Heart left ventricle (tissue), 16 donors: ENCODE measurements at regions not wholly inside any gene's neighbourhood (a gene's known extent, or its start where the extent isn't known, plus 50 kb on each side); places are given as distances from the start of the nearest gene placed in this dataset.

Experiments
- ATAC-seq, 4 donors: fragments of 200-7000 bp; cut with Tn5 transposase; one replicate each; pipeline ENCODE4 v1.9.1; 2020 to 2022; ENCODE audit warnings: moderate library complexity in 4 of 4, mild to moderate bottlenecking in 3 of 4, moderate number of reproducible peaks in 1 of 4
- DNase-seq, 5 donors: peaks; one replicate each; pipeline ENCODE4 v3.0.0-alpha.2; 2020
- H3K27ac ChIP-seq, 12 donors: fragments of 200-600 bp; sonication (generic) in 4 of 12; one replicate each; pipeline versions ENCODE4 v1.5.0 to v1.8.0; 2016 to 2022; ENCODE audit warnings: mild to moderate bottlenecking in 2 of 12
- H3K27me3 ChIP-seq, 9 donors: fragments of 200-600 bp; sonication (generic) in 2 of 9; one replicate each; pipeline versions ENCODE4 v1.5.1 to v1.8.0; 2016 to 2022; ENCODE audit warnings: mild to moderate bottlenecking in 3 of 9
- H3K36me3 ChIP-seq, 9 donors: fragments of 200-600 bp; sonication (generic) in 2 of 9; one replicate each; pipeline versions ENCODE4 v1.5.0 to v1.8.0; 2018 to 2022; ENCODE audit warnings: mild to moderate bottlenecking in 2 of 9
- H3K4me1 ChIP-seq, 12 donors: fragments of 200-600 bp; sonication (generic) in 4 of 12; one replicate each; pipeline versions ENCODE4 v1.5.0 to v1.8.0; 2016 to 2022; ENCODE audit warnings: mild to moderate bottlenecking in 3 of 12
- H3K4me3 ChIP-seq, 12 donors: fragments of 200-600 bp; sonication (generic) in 4 of 12; one replicate each; pipeline versions ENCODE4 v1.5.0 to v1.8.0; 2017 to 2022; ENCODE audit warnings: mild to moderate bottlenecking in 9 of 12, moderate library complexity in 4 of 12
- H3K9me3 ChIP-seq, 12 donors: fragments of 200-600 bp; sonication (generic) in 4 of 12; one replicate each; pipeline versions ENCODE4 v1.5.0 to v1.8.0; 2016 to 2022; ENCODE audit warnings: mild to moderate bottlenecking in 1 of 12
- CTCF ChIP-seq, 12 donors: fragments of 200-600 bp; sonication (generic) in 4 of 12; IDR thresholded peaks; one replicate each; pipeline versions ENCODE4 v1.5.0 to v1.8.0; 2018 to 2022; ENCODE audit warnings: antibody characterized with exemption in 12 of 12, mild to moderate bottlenecking in 5 of 12
- POLR2A ChIP-seq, 2 donors: fragments of 450-650 bp; IDR thresholded peaks; one replicate each; pipeline ENCODE4 v1.6.1; 2017; ENCODE audit warnings: antibody characterized with exemption in 2 of 2, mild to moderate bottlenecking in 2 of 2, moderate library complexity in 2 of 2
- whole genome bisulfite sequencing, 4 donors: extraction: QIAGEN DNeasy Blood & Tissue Kit in 2 of 4; methylation state at CpG; one replicate each; pipeline versions ENCODE4 v1.1.5 to v1.1.7; 2013 to 2018; 5-methylcytosine and 5-hydroxymethylcytosine counted together
- intact Hi-C, 10 donors: fragments of 100-400 bp; cut with DNase I; formaldehyde crosslinking; loops; one replicate each; pipeline versions ENCODE4 v1.11.1 to v1.14.2; 2022
- donor health status: ischemic (EF 13 %, LVEDD 7.1; RV severe dilation, severe dysfunction).
- donor health status: healthy with polysubstance abuse.
- donor health status: DM: no; HTN: yes; CAD: no.
- donor health status: DM: no; HTN: no; CAD: no.
- donor health status: ischemic (EF 25% LVEDD 6.9; RV normal size, moderate dysfunction).
- donor health status: ischemic (EF 25% LVEDD 5.7; RV mildly dilated, moderate dysfunction).
- donor health status: healthy.
- donor health status: DM: yes; HTN: yes; CAD: no.
- donor health status: ischemic (EF 35%, LVEDD 5.7; RV mildly dilated, moderate dysfunction).
- donor health status: nonischemic (EF 11% LVEDD 7.7; RV severe dilation, severe dysfunction).
- donor health status: DM: yes; HTN: yes; CAD: no.
- donor health status: PGD.
- donor health status: ischemic (EF 29% LVEDD 5.4; RV normal size, mild dysfunction).
- donor health status: nonischemic (EF 23%, LVEDD 6.1; RV moderate dilation, normal function).

GRCh38 chr5:118196229-118196628, 792.1 kb downstream of the DTWD2 start:
- Histone ChIP-seq H3K9me3 (no peaks in the 10 kb centered on the region), H3K36me3 (no peaks in the 10 kb centered on the region), H3K27me3 (no peaks in the 10 kb centered on the region), H3K27ac (no peak overlapping the region), H3K4me1 (peaks cover 0 to 3% (median 0%) of the 10 kb centered on the region in 12 donors), H3K4me3 (no peak overlapping the region)
- no peak for DNase-seq
- WGBS, 4 donors = 86 to 90% (median 87%) methylated on average over 2 of the region's 2 CpGs
- no peak for ATAC-seq
- TF ChIP-seq POLR2A (IDR thresholded peaks at IDR 0.05) (no peak), CTCF (IDR thresholded peaks at IDR 0.05) (no peak)
- intact Hi-C loops = no loop called here

- Histone ChIP-seq H3K27ac (no peak overlapping the region), H3K4me1 (peaks cover 0 to 3% (median 0%) of the 10 kb centered on the region in 12 donors), H3K4me3 (no peak overlapping the region), H3K9me3 (no peaks in the 10 kb centered on the region), H3K27me3 (no peaks in the 10 kb centered on the region), H3K36me3 (no peaks in the 10 kb centered on the region)
- ATAC-seq (no peak), DNase-seq (no peak)
- TF ChIP-seq POLR2A (IDR thresholded peaks at IDR 0.05) (no peak), CTCF (IDR thresholded peaks at IDR 0.05) (no peak)
- intact Hi-C loops = no loop called here
- 56 to 59% (median 57%) methylated on average over 4 of the region's 4 CpGs for WGBS, 4 donors
Measured at GRCh38 chr5:118195211-118195610, 793.1 kb downstream of the DTWD2 start.

GRCh38 chr5:118193194-118193905, 795.0 kb downstream of the DTWD2 start:
- no peak overlapping the region for H3K27ac ChIP-seq
- no peak for DNase-seq
- no peaks in the 10 kb centered on the region for H3K9me3 ChIP-seq
- intact Hi-C loops = no loop called here
- H3K4me3 ChIP-seq = no peak overlapping the region
- peaks cover 0 to 3% (median 0%) of the 10 kb centered on the region in 12 donors for H3K4me1 ChIP-seq
- TF ChIP-seq POLR2A (IDR thresholded peaks at IDR 0.05) (no peak), CTCF (IDR thresholded peaks at IDR 0.05) (no peak)
- 85 to 91% (median 89%) methylated on average over 2 of the region's 2 CpGs for WGBS, 4 donors
- no peak for ATAC-seq
- H3K27me3 ChIP-seq = no peaks in the 10 kb centered on the region
- no peaks in the 10 kb centered on the region for H3K36me3 ChIP-seq

- ATAC-seq = no peak
- 64 to 73% (median 69%) methylated on average over 3 of the region's 3 CpGs for WGBS, 4 donors
Measured at GRCh38 chr5:118185018-118185417, 803.3 kb downstream of the DTWD2 start.

More at GRCh38 chr5:118185018-118185417, 803.3 kb downstream of the DTWD2 start:
- Histone ChIP-seq H3K27me3 (no peaks in the 10 kb centered on the region), H3K36me3 (no peaks in the 10 kb centered on the region), H3K4me3 (no peak overlapping the region), H3K9me3 (no peaks in the 10 kb centered on the region), H3K4me1 (no peaks in the 10 kb centered on the region), H3K27ac (no peak overlapping the region)
- TF ChIP-seq POLR2A (IDR thresholded peaks at IDR 0.05) (no peak), CTCF (IDR thresholded peaks at IDR 0.05) (no peak)
- intact Hi-C loops = no loop called here
- DNase-seq = no peak
